ENCODE measurements at regions not wholly inside any gene's neighbourhood (a gene's known extent, or its start where the extent isn't known, plus 50 kb on each side); places are given as distances from the start of the nearest gene placed in this dataset.
"Not testable (repeated sequence)": the region's sequence is repeated elsewhere in the genome, so short reads cannot be mapped to it uniquely, and the experiment has no call there.

DNA sequence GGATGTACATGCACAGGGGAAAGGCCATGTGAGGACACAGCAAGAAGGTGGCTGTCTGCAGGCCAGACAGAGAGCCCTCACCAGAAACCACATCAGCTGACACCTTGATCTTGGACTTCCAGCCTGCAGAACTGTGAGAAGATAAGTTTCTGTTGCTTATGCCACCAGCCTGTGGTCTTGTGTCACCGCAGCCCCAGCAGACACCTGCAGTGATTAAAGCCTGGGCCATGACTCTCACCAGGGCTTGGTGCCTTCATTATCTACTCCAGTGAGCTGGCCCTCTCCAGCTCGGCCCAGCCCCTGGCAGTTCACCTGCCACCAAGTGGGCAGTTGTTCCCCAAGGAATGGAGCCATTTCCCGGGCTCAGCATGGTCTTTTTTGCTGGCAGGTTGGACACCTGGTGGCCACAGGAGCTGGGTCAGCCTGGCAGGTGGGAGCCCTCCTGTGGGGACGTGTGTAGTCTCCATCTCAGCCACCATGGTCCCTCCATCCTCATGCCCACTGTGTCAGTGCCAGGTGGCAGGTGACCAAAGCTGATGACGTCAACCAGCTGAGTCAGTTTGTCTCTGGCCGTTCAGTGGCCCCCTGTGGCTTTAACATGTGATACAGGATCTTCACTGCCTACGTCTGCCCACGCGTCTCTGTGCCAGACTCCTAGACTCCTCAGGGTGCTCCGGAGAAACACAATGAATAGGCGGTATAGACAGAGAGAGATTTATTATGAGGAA lies 99.9 kb upstream of the PPP1R26 start:
- Mint-ChIP-seq H3K36me3 (no peaks in the 10 kb centered on the region), H3K4me3 (no peak overlapping the region), H3K4me1 (ENCODE audit: low read depth) (no peaks in the 10 kb centered on the region), H3K27ac (no peak overlapping the region), H3K9me3 (ENCODE audit: low read depth) (no peaks in the 10 kb centered on the region), H3K27me3 (no peaks in the 10 kb centered on the region)

DNA sequence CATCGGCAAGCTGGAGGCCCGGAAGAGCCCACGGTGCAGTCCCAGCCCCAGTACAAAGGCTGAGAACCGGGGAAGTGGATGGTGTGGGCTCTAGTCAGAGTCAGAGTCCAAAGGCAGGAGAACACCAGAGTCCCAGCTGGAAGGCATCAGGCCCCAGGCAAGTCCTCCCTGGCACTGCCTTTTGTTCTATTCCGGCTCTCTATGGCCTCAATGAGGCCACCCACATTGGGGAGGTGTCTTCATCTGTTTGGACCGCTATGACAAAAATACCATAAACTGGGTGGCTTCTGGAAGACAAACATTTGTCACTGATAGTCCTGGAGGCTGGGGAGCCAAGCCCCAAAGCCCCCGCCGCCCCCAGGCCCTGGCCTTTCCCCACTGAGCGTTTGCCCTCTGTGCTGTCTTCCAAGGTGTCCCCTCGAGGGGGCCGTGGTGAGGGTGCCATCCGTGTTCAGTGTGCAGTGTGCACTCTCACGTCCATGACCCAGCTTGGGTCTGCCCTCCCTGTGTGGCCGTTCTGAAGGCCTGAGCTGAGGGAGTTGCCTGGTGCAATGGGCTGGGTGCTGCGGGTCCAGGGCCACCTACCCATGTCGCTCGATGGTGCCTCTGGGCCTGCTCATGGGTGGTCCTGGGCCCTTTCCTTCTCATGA lies 99.1 kb upstream of the PPP1R26 start:
- Mint-ChIP-seq H3K4me1 (ENCODE audit: low read depth) (no peaks in the 10 kb centered on the region), H3K27me3 (no peaks in the 10 kb centered on the region), H3K4me3 (no peak overlapping the region), H3K27ac (no peak overlapping the region), H3K36me3 (no peaks in the 10 kb centered on the region), H3K9me3 (ENCODE audit: low read depth) (no peaks in the 10 kb centered on the region)

DNA sequence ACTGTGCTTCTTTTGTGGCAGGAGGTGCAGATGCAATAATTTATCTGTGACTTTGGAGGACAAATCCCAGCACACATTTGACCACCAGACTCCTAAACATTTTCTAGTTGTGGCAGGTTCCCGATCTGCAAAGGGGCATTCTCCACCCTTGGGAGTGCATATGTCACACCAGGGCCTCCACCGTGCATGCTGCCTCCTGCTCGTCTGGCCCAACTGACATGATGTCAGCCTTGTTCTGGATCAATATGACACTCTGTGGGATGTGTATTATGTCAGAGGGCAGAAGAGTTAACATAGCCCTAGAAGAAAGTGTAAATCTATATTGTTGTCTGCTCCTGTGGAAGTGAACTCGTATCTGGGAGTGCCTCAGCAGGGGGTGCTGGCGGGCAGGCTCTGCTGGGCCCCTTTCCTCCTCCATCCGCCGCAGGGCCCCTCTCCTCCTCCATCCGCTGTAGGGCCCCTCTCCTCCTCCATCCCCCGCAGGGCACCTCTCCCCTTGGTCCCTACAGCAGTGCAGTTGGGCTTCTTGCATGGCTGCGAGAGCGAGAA lies 97.7 kb upstream of the PPP1R26 start:
- Mint-ChIP-seq H3K27ac (no peak overlapping the region), H3K36me3 (no peaks in the 10 kb centered on the region), H3K4me3 (no peak overlapping the region), H3K27me3 (no peaks in the 10 kb centered on the region), H3K4me1 (ENCODE audit: low read depth) (no peaks in the 10 kb centered on the region), H3K9me3 (ENCODE audit: low read depth) (no peaks in the 10 kb centered on the region)

DNA sequence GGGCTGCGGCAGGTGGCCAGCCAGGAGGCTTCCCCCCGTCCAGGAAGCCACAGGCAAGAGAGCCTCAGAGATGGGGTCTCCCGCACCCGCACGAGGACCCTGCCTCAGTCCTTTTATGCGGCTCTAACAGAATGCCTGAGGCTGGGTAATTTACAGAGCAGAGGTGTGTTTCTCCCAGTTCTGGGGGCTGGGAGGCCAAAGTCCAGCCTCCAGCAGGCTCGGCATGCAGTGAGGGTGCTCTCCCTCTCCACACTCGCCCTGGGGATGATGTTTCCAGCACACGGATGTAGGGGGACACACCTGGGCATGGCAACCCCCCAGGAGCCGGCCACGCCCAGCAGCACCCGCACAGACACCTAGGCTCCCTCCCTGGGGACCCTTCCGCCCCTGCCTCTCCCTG lies 95.4 kb upstream of the PPP1R26 start:
- Mint-ChIP-seq H3K9me3 (ENCODE audit: low read depth) (no peaks in the 10 kb centered on the region), H3K27me3 (no peaks in the 10 kb centered on the region), H3K4me3 (no peak overlapping the region)

DNA sequence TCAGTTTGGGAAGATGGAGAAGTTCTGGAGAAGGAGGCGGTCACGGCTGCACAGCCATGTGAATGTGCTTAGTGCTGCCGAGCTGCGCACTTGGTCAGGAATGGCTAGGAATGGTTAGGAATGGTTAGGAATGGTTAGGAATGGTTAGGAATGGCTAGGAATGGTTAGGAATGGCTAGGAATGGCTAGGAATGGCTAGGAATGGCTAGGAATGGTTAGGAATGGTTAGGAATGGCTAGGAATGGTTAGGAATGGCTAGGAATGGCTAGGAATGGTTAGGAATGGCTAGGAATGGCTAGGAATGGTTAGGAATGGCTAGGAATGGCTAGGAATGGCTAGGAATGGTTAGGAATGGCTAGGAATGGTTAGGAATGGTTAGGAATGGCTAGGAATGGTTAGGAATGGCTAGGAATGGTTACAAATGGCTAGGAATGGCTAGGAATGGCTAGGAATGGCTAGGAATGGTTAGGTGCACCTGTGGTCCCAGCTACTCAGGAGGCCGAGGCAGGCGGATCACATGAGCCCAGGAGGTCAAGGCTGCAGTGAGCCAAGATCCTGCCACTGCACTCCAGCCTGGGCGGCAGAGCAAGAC lies 94.7 kb upstream of the PPP1R26 start:
- H3K4me1 Mint-ChIP-seq (ENCODE audit: low read depth); H3K27ac Mint-ChIP-seq; H3K9me3 Mint-ChIP-seq (ENCODE audit: low read depth); H3K36me3 Mint-ChIP-seq; H3K27me3 Mint-ChIP-seq; H3K4me3 Mint-ChIP-seq: not testable (repeated sequence)

More for the DNA sequence above, 95.4 kb upstream of the PPP1R26 start:
- Mint-ChIP-seq H3K4me1 (ENCODE audit: low read depth) (no peaks in the 10 kb centered on the region), H3K27ac (no peak overlapping the region), H3K36me3 (no peaks in the 10 kb centered on the region)

DNA sequence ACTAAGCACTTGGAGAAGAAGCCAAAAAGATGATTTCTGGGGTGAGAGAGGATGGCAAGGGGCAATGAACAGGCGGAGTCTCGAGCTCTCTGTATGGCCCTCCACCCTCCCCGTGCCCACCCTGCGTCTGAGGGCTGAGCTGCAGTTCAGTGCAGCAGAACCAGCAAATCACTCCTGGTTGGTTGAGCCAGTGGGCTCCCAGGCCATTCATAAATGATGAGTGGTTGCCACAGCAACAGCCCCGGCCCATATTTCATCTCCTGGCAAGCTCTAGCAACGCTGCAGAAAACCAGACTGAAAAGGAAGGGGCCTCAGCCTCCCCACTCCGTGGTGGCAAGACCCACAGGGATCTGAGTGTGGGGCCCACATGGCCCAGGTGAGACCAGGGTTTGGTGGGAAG lies 93.8 kb upstream of the PPP1R26 start:
- no peaks in the 10 kb centered on the region for H3K27me3 Mint-ChIP-seq

GRCh38 chr9:135387976-135388375 lies 91.6 kb upstream of the PPP1R26 start:
- Mint-ChIP-seq H3K4me3 (no peak overlapping the region), H3K27me3 (no peaks in the 10 kb centered on the region), H3K9me3 (ENCODE audit: low read depth) (no peaks in the 10 kb centered on the region), H3K36me3 (no peaks in the 10 kb centered on the region), H3K4me1 (ENCODE audit: low read depth) (no peaks in the 10 kb centered on the region), H3K27ac (no peak overlapping the region)

More for the DNA sequence above, 93.8 kb upstream of the PPP1R26 start:
- Mint-ChIP-seq H3K4me1 (ENCODE audit: low read depth) (no peaks in the 10 kb centered on the region), H3K27ac (no peak overlapping the region), H3K36me3 (no peaks in the 10 kb centered on the region), H3K4me3 (no peak overlapping the region), H3K9me3 (ENCODE audit: low read depth) (no peaks in the 10 kb centered on the region)

GRCh38 chr9:135388530-135388929 lies 91.1 kb upstream of the PPP1R26 start:
- no peaks in the 10 kb centered on the region for H3K27me3 Mint-ChIP-seq
- H3K9me3 Mint-ChIP-seq (ENCODE audit: low read depth): no peaks in the 10 kb centered on the region
- no peak overlapping the region for H3K27ac Mint-ChIP-seq
- no peak overlapping the region for H3K4me3 Mint-ChIP-seq
- no peaks in the 10 kb centered on the region for H3K36me3 Mint-ChIP-seq
- H3K4me1 Mint-ChIP-seq (ENCODE audit: low read depth): no peaks in the 10 kb centered on the region

GRCh38 chr9:135391759-135392158 lies 87.8 kb upstream of the PPP1R26 start:
- Mint-ChIP-seq H3K36me3 (no peaks in the 10 kb centered on the region), H3K27ac (no peak overlapping the region), H3K4me1 (ENCODE audit: low read depth) (no peaks in the 10 kb centered on the region), H3K27me3 (no peaks in the 10 kb centered on the region), H3K4me3 (no peak overlapping the region), H3K9me3 (ENCODE audit: low read depth) (no peaks in the 10 kb centered on the region)

GRCh38 chr9:135392511-135392910 lies 87.1 kb upstream of the PPP1R26 start:
- Mint-ChIP-seq H3K9me3 (ENCODE audit: low read depth) (no peaks in the 10 kb centered on the region), H3K4me3 (no peak overlapping the region), H3K4me1 (ENCODE audit: low read depth) (no peaks in the 10 kb centered on the region), H3K27me3 (no peaks in the 10 kb centered on the region), H3K27ac (no peak overlapping the region), H3K36me3 (no peaks in the 10 kb centered on the region)

GRCh38 chr9:135394131-135394530 lies 85.5 kb upstream of the PPP1R26 start:
- Mint-ChIP-seq H3K4me3 (no peak overlapping the region), H3K4me1 (ENCODE audit: low read depth) (no peaks in the 10 kb centered on the region), H3K36me3 (no peaks in the 10 kb centered on the region), H3K27ac (no peak overlapping the region), H3K9me3 (ENCODE audit: low read depth) (no peaks in the 10 kb centered on the region), H3K27me3 (no peaks in the 10 kb centered on the region)

DNA sequence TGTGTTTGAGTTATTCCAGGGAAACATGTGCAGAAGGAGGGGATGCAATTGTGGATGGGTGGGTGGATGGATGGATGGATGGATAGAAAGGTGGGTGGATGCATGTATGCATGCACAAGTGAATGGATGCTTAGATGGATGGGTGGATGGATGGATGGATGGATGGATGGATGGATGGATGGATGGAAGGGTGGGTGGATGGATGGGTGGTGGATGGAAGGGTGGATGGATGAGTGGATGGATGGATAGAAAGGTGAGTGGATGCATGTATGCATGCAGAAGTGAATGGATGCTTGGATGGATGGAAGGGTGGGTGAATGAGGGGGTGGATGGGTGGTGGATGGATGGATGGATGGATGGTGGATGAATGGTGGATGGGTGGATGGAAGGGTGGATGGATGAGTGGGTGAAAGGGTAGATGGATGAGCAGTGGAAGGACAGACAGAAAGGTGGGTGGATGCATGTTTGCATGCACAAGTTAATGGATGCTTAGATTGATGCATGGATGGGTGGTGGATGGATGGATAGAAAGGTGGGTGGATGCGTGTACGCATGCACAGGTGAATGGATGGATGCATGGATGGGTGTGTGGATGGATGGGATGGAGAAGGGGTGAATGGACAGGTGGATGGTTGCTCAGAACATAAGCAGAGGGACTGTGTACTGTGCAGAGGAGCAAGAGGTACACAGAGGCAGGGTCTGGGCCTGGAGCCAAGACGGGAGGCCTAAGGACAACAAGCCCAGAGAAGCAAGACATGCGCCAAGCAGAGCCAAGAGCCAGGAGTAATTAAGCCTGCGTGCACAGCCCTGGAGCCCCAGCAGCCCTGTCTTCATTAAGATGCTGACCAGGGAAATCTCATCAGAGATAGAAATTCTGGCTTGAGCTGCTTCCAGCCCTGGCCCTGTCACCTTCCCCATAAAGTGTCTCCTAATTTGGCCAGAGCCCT lies 84.6 kb upstream of the PPP1R26 start:
- H3K4me1 Mint-ChIP-seq (ENCODE audit: low read depth): no peaks in the 10 kb centered on the region
- H3K27me3 Mint-ChIP-seq: no peaks in the 10 kb centered on the region
- H3K4me3 Mint-ChIP-seq: no peak overlapping the region
- H3K9me3 Mint-ChIP-seq (ENCODE audit: low read depth): no peaks in the 10 kb centered on the region
- H3K27ac Mint-ChIP-seq: no peak overlapping the region
- H3K36me3 Mint-ChIP-seq: no peaks in the 10 kb centered on the region

DNA sequence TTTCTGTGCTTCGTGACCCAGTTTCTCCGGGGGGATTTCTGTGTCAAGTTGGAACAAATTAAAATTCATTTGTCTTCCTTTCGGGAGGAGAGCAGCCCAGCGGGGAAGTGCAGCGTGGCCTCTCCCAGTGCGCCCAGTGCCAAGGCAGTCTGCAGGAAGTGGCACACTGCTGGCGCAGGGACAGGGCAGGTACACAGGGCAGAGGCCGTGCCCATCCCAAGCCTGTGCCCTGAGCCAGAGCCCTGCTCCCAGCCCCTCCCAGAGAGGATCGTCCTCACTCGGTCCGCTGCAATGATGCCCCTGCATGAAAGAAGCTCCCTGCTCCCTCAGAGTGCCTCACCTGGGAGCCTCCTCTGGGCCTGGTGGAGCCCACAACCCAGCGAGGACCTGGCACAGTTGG lies 82.4 kb upstream of the PPP1R26 start:
- Mint-ChIP-seq H3K36me3 (no peaks in the 10 kb centered on the region), H3K4me1 (ENCODE audit: low read depth) (no peaks in the 10 kb centered on the region), H3K27ac (no peak overlapping the region), H3K9me3 (ENCODE audit: low read depth) (no peaks in the 10 kb centered on the region), H3K4me3 (no peak overlapping the region), H3K27me3 (no peaks in the 10 kb centered on the region)

DNA sequence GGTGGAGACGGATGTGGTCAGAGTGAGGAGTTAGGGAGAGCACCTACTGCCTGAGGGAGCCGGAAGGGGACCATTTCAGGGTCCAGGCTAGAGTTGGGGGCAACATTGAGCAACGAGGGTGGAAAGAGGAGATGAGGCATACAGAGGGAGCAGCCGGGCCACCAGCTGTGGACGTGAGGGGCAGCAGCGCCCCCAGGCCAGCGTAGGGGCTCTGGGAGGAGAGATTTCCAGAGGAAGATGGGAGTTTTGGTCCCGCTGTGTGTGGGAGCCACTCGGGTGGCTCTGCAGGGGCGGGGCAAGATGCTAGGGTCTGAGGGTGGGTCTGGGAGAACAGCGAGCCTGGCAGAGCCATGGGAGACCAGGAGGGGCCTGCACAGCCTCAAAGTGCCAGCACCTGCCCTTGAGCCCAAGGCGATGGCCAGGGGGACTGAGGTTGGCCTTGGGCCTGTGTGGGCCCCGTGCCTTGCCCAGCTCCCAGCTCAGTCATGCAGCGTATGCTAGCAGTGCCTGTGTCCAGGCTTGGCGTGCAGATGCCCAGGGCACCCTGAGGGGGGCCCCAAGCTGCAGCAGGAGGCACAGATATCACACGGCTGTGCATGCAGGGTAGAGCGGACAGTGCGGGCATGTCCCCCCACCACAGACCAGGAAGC lies 80.5 kb upstream of the PPP1R26 start:
- Mint-ChIP-seq H3K27me3 (no peaks in the 10 kb centered on the region), H3K9me3 (ENCODE audit: low read depth) (no peaks in the 10 kb centered on the region), H3K27ac (no peak overlapping the region), H3K36me3 (no peaks in the 10 kb centered on the region), H3K4me1 (ENCODE audit: low read depth) (no peaks in the 10 kb centered on the region), H3K4me3 (no peak overlapping the region)
